ENCODE measurements at regions not wholly inside any gene's neighbourhood (a gene's known extent, or its start where the extent isn't known, plus 50 kb on each side); places are given as distances from the start of the nearest gene placed in this dataset.

GRCh38 chr2:23034996-23035395 is 350.0 kb upstream of the KLHL29 start:
- no peak for TF ChIP-seq CTCF (IDR thresholded peaks at IDR 0.05 in 4 of 5, conservative IDR thresholded peaks at IDR 0.05 in 1 of 5)
- TF ChIP-seq POLR2A (IDR thresholded peaks at IDR 0.05): no peak

Data from gastrocnemius medialis (tissue), 4 donors.